ENCODE measurements at regions not wholly inside any gene's neighbourhood (a gene's known extent, or its start where the extent isn't known, plus 50 kb on each side); places are given as distances from the start of the nearest gene placed in this dataset.
A peak's percentile ranks its signal among the peaks of the same experiment; 100 is the strongest.
"Not testable (repeated sequence)": the region's sequence is repeated elsewhere in the genome, so short reads cannot be mapped to it uniquely, and the experiment has no call there.

DNA sequence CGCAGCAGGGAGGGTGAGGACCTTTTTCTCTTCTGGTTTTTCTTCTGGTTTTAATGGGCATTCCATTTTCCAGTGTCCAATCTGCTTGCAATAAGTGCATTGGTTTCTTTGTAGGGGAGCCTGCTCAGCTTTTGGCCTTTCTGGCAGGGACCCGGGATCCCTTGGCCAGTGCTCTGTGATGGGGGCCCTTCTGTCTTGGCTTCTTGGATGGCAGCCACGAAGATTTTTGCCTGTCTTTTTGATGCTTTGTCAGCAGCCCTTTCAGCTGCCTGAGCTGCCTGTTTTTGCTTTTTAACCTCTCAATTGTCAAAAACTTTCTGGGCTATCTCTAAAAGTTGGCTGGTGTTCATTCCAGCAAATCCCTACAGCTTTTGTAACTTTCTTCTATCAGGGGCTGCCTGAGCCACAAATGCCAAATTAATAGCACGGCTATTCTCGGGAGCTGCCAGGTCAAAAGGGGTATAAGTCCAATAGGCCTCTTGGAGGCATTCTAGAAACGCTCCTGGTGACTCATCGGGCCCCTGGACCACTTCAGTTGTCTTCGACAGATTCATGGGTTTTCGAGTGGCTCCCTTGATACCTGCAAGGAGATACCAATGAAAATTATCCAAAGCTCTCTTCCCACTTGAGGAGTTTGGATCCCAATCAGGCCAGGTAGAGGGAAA lies 179.9 kb upstream of the MBL2 start:
- Mint-ChIP-seq H3K4me1 (ENCODE audit: low read depth) (peaks cover 13% of the 10 kb centered on the region), H3K27me3 (no peaks in the 10 kb centered on the region), H3K9me3 (ENCODE audit: low read depth) (peaks cover 4% of the 10 kb centered on the region), H3K27ac (no peak overlapping the region), H3K4me3 (ENCODE audit: low read depth) (no peak overlapping the region), H3K36me3 (ENCODE audit: insufficient read depth) (no peaks in the 10 kb centered on the region)
- DNase-seq (ENCODE audit: low spot score, unreplicated experiment), result no peak
- TF ChIP-seq, protein P1, sequence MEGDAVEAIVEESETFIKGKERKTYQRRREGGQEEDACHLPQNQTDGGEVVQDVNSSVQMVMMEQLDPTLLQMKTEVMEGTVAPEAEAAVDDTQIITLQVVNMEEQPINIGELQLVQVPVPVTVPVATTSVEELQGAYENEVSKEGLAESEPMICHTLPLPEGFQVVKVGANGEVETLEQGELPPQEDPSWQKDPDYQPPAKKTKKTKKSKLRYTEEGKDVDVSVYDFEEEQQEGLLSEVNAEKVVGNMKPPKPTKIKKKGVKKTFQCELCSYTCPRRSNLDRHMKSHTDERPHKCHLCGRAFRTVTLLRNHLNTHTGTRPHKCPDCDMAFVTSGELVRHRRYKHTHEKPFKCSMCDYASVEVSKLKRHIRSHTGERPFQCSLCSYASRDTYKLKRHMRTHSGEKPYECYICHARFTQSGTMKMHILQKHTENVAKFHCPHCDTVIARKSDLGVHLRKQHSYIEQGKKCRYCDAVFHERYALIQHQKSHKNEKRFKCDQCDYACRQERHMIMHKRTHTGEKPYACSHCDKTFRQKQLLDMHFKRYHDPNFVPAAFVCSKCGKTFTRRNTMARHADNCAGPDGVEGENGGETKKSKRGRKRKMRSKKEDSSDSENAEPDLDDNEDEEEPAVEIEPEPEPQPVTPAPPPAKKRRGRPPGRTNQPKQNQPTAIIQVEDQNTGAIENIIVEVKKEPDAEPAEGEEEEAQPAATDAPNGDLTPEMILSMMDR (IDR thresholded peaks at IDR 0.05; ENCODE audit: unreplicated experiment), result no peak

DNA sequence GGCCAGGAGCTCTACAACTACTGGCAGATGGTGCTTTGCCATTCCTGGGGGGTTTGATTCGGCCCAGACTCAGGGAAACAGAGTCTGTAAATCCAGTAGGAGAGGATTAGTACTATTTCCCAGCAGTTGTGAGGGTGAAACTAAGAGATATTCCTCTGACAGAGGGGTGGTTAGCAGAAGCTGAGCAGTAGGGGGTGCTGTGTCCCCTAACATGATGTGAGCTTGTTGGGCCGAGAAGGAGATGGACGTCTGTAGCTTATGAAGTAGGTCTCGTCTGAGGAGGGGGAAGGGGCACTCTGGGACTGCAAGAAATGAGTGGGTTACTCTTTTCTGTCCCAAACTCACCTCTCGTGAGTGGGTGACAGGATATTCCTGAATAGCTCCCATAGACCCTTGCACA lies 179.2 kb upstream of the MBL2 start:
- peak; percentile 41 for DNase-seq (ENCODE audit: low spot score, unreplicated experiment)
- Mint-ChIP-seq H3K27me3 (no peaks in the 10 kb centered on the region), H3K4me3 (ENCODE audit: low read depth) (no peak overlapping the region), H3K9me3 (ENCODE audit: low read depth) (peaks cover 4% of the 10 kb centered on the region), H3K36me3 (ENCODE audit: insufficient read depth) (no peaks in the 10 kb centered on the region), H3K27ac (no peak overlapping the region), H3K4me1 (ENCODE audit: low read depth) (peaks cover 9% of the 10 kb centered on the region)
- TF ChIP-seq, protein P1 (IDR thresholded peaks at IDR 0.05; ENCODE audit: unreplicated experiment), result peak; percentile 67

DNA sequence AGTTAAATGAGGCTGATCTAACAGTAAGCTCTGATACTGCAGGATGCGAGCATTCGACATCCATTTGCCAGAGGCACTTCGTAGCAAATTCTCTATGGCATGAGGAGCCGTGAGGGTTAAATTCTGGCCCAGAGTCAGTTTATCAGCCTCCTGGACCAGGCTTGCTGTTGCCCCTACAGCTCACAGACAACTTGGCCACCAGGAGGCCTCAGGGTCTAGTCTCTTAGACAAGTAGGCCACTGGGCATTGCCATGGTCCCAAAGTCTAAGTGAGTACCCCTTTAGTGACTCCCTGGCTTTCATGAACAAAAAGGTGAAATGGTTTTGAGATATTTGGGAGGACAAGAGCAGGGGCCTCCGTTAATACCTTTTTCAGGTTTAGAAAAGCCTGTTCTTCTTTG lies 178.0 kb upstream of the MBL2 start:
- Mint-ChIP-seq H3K4me3 (ENCODE audit: low read depth) (no peak overlapping the region), H3K36me3 (ENCODE audit: insufficient read depth) (no peaks in the 10 kb centered on the region), H3K27ac (no peak overlapping the region), H3K4me1 (ENCODE audit: low read depth) (peaks cover 6% of the 10 kb centered on the region), H3K27me3 (no peaks in the 10 kb centered on the region), H3K9me3 (ENCODE audit: low read depth) (peaks cover 9% of the 10 kb centered on the region)
- TF ChIP-seq, protein P1 (IDR thresholded peaks at IDR 0.05; ENCODE audit: unreplicated experiment), result no peak
- DNase-seq (ENCODE audit: low spot score, unreplicated experiment), result no peak

DNA sequence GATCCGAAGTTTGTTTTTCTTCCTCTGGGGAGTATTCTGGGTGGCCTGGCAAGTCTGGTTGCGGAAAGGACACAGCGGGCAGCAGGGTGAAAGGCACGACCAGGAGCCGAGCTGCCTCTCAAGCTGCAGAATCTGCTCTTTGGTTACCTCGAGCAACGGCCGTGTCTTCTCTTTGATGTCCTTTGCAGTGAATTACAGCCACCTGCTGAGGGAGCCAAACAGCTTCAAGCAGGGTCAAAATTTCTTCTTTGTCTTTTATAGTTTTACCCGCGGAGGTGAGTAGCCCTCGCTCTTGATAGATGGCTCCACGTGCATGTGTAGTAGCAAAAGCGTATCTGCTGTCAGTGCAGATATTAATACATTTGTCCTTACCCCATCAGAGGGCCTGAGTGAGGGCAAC lies 177.3 kb upstream of the MBL2 start:
- TF ChIP-seq, protein P1 (IDR thresholded peaks at IDR 0.05; ENCODE audit: unreplicated experiment), result peak; percentile 49
- peaks cover 11% of the 10 kb centered on the region for H3K9me3 Mint-ChIP-seq (ENCODE audit: low read depth)
- H3K27ac Mint-ChIP-seq, result peak overlapping the region; percentile 42
- no peak overlapping the region for H3K4me3 Mint-ChIP-seq (ENCODE audit: low read depth)
- no peak for DNase-seq (ENCODE audit: low spot score, unreplicated experiment)
- H3K36me3 Mint-ChIP-seq (ENCODE audit: insufficient read depth), result no peaks in the 10 kb centered on the region
- H3K27me3 Mint-ChIP-seq, result no peaks in the 10 kb centered on the region
- peaks cover 7% of the 10 kb centered on the region for H3K4me1 Mint-ChIP-seq (ENCODE audit: low read depth)

DNA sequence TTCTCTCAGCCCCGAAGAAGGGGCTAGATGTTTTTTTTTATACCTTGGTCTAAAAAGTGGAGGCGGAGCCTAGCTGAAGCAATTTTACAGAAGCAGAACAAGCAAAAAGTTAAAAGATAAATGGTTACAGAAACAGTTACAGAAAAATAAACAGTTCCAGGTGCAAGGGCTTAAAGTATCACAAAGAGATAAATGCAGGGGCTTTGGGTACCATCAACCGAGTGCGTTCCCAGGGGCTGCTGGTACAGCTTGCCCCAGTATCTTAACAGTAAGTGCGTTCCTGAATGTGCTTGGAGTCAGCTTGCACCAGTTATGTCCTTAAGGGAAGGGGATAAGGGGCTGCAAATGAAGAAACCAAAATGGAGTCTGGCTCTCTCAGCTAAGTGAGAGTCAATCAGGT lies 173.9 kb upstream of the MBL2 start:
- H3K36me3 Mint-ChIP-seq (ENCODE audit: insufficient read depth), result peaks cover 1% of the 10 kb centered on the region
- DNase-seq (ENCODE audit: low spot score, unreplicated experiment), result no peak
- TF ChIP-seq, protein P1 (IDR thresholded peaks at IDR 0.05; ENCODE audit: unreplicated experiment), result no peak
- peaks cover 4% of the 10 kb centered on the region for H3K4me1 Mint-ChIP-seq (ENCODE audit: low read depth)
- H3K4me3 Mint-ChIP-seq (ENCODE audit: low read depth), result no peak overlapping the region
- peaks cover 10% of the 10 kb centered on the region for H3K9me3 Mint-ChIP-seq (ENCODE audit: low read depth)
- no peaks in the 10 kb centered on the region for H3K27me3 Mint-ChIP-seq
- no peak overlapping the region for H3K27ac Mint-ChIP-seq

DNA sequence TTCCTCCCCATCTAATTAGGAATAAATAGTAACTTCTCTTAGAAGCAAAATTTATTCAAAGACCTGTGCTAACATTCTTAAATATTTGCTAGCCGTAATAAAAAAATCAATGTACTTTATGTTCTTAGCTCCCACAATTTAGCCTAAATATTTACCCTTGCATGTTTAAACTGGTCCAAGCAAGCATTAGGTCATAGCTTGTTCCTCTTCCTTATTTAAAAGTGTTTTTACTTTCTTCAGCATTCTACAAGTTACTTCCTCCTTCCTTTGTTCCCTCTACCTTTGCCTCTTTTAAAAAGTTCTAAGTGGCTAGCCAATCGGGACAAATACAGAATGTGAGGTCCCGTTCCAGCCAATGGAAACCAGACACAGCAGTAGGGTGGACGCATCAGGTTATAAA lies 172.9 kb upstream of the MBL2 start:
- not testable (repeated sequence) for H3K36me3 Mint-ChIP-seq (ENCODE audit: insufficient read depth); DNase-seq (ENCODE audit: low spot score, unreplicated experiment); H3K9me3 Mint-ChIP-seq (ENCODE audit: low read depth); H3K4me1 Mint-ChIP-seq (ENCODE audit: low read depth); H3K27me3 Mint-ChIP-seq; H3K4me3 Mint-ChIP-seq (ENCODE audit: low read depth); H3K27ac Mint-ChIP-seq

Measured in progenitor cell of endocrine pancreas (in vitro differentiated cells).